SK-N-SH treated with all-trans-retinoic acid at 6 μM for 48 hours (cell line): ENCODE measurements at regions not wholly inside any gene's neighbourhood (a gene's known extent, or its start where the extent isn't known, plus 50 kb on each side); places are given as distances from the start of the nearest gene placed in this dataset.

Experiments
- ATAC-seq: fragments of 200-7000 bp; cut with Tn5 transposase; 3 replicates; pipeline ENCODE4 v1.9.1; 2020; ENCODE audit warnings: mild to moderate bottlenecking, moderate library complexity
- ARNTL ChIP-seq: fragments of 450-650 bp; formaldehyde crosslinking; IDR thresholded peaks from 2 replicates; pipeline ENCODE4 v1.5.0; 2020; ENCODE audit warnings: low read depth, mild to moderate bottlenecking, moderate library complexity, borderline replicate concordance
- CREB5 ChIP-seq: fragments of 250-450 bp; sonication (Bioruptor Pico); IDR thresholded peaks from 2 replicates; pipeline ENCODE4 v1.5.1; 2020; ENCODE audit warnings: low read depth, mild to moderate bottlenecking, moderate library complexity
- CSDC2 ChIP-seq: fragments of 250-450 bp; sonication (Bioruptor Pico); IDR thresholded peaks from 2 replicates; pipeline ENCODE4 v1.5.0; 2020; ENCODE audit warnings: mild to moderate bottlenecking, moderate library complexity
- CSRNP3 ChIP-seq: fragments of 250-450 bp; sonication (Bioruptor Pico); IDR thresholded peaks from 2 replicates; pipeline ENCODE4 v1.5.1; 2021; ENCODE audit warnings: mild to moderate bottlenecking, moderate library complexity
- ESRRG ChIP-seq: fragments of 250-450 bp; sonication (Bioruptor Pico); IDR thresholded peaks from 2 replicates; pipeline ENCODE4 v1.6.1; 2021; ENCODE audit warnings: mild to moderate bottlenecking
- ISL1 ChIP-seq: fragments of 250-450 bp; sonication (Bioruptor Pico); IDR thresholded peaks from 2 replicates; pipeline ENCODE4 v2.1.2; 2022; ENCODE audit warnings: mild to moderate bottlenecking, moderate library complexity
- OSR1 ChIP-seq: fragments of 250-450 bp; sonication (Bioruptor Pico); IDR thresholded peaks from 2 replicates; pipeline ENCODE4 v1.8.0; 2022; ENCODE audit warnings: moderate library complexity, mild to moderate bottlenecking, inconsistent platforms
- PATZ1 ChIP-seq: fragments of 250-450 bp; sonication (Bioruptor Pico); IDR thresholded peaks from 2 replicates; pipeline ENCODE4 v1.8.0; 2020; ENCODE audit warnings: mild to moderate bottlenecking, moderate library complexity, borderline replicate concordance
- POU6F1 ChIP-seq: fragments of 250-450 bp; sonication (Bioruptor Pico); IDR thresholded peaks from 2 replicates; pipeline ENCODE4 v1.8.0; 2021; ENCODE audit warnings: low read depth, mild to moderate bottlenecking, moderate library complexity, borderline replicate concordance
- RARB ChIP-seq: fragments of 250-450 bp; sonication (Bioruptor Pico); IDR thresholded peaks from 2 replicates; pipeline ENCODE4 v1.8.0; 2021; ENCODE audit warnings: mild to moderate bottlenecking, moderate library complexity
- SNAI2 ChIP-seq: fragments of 250-450 bp; sonication (Bioruptor Pico); IDR thresholded peaks from 2 replicates; pipeline ENCODE4 v1.5.0; 2020; ENCODE audit warnings: mild to moderate bottlenecking, moderate library complexity
- TCF4 ChIP-seq: fragments of 250-450 bp; sonication (Bioruptor Pico); IDR thresholded peaks from 2 replicates; pipeline ENCODE4 v1.8.0; 2021; ENCODE audit warnings: mild to moderate bottlenecking, moderate library complexity, borderline replicate concordance
- TSHZ2 ChIP-seq: fragments of 250-450 bp; sonication (Bioruptor Pico); IDR thresholded peaks from 2 replicates; pipeline ENCODE4 v1.5.0; 2020; ENCODE audit warnings: mild to moderate bottlenecking, moderate library complexity
- ZC3H10 ChIP-seq: fragments of 250-450 bp; sonication (Bioruptor Pico); IDR thresholded peaks from 2 replicates; pipeline ENCODE4 v1.5.1; 2021; ENCODE audit warnings: mild to moderate bottlenecking, moderate library complexity
- ZFP3 ChIP-seq: fragments of 250-450 bp; sonication (Bioruptor Pico); IDR thresholded peaks from 2 replicates; pipeline ENCODE4 v1.5.0; 2020; ENCODE audit warnings: mild to moderate bottlenecking, moderate library complexity
- ZFP30 ChIP-seq: fragments of 450-650 bp; formaldehyde crosslinking; IDR thresholded peaks from 2 replicates; pipeline ENCODE4 v1.5.0; 2022; ENCODE audit warnings: mild to moderate bottlenecking, moderate library complexity
- ZNF565 ChIP-seq: fragments of 450-650 bp; formaldehyde crosslinking; conservative IDR thresholded peaks from 2 replicates; pipeline ENCODE4 v1.5.0; 2020; ENCODE audit warnings: low read depth, mild to moderate bottlenecking, moderate library complexity
- ZNF70 ChIP-seq: fragments of 450-650 bp; formaldehyde crosslinking; IDR thresholded peaks from 2 replicates; pipeline ENCODE4 v1.5.0; 2020; ENCODE audit warnings: mild to moderate bottlenecking, moderate library complexity

GRCh38 chr11:32531528-32531927 is 52.1 kb upstream of the EIF3M start:
- ATAC-seq, result no peak
- TF ChIP-seq TCF4 (CRISPR knock-in tag) (no peak), ARNTL (CRISPR knock-in tag) (no peak), ZC3H10 (CRISPR knock-in tag) (no peak), TSHZ2 (no peak), ZNF70 (CRISPR knock-in tag) (no peak), CREB5 (CRISPR knock-in tag) (no peak), CSRNP3 (no peak), ZNF565 (no peak), CSDC2 (CRISPR knock-in tag) (no peak), ISL1 (CRISPR knock-in tag) (no peak), ESRRG (CRISPR knock-in tag) (no peak), ZFP3 (no peak), RARB (CRISPR knock-in tag) (no peak), SNAI2 (CRISPR knock-in tag) (no peak), OSR1 (CRISPR knock-in tag) (no peak), PATZ1 (no peak)

- ATAC-seq, result no peak
- no peak for TF ChIP-seq CSRNP3
- TF ChIP-seq POU6F1, result no peak
- TF ChIP-seq TCF4 (CRISPR knock-in tag), result no peak
- TF ChIP-seq ARNTL (CRISPR knock-in tag), result no peak
- TF ChIP-seq RARB (CRISPR knock-in tag), result no peak
- no peak for TF ChIP-seq ESRRG (CRISPR knock-in tag)
- TF ChIP-seq ZFP30 (CRISPR knock-in tag), result no peak
- TF ChIP-seq PATZ1, result no peak
- no peak for TF ChIP-seq ZFP3
These were observed 53.5 kb upstream of the EIF3M start for GRCh38 chr11:32529994-32530588.
